ENCODE measurements at regions not wholly inside any gene's neighbourhood (a gene's known extent, or its start where the extent isn't known, plus 50 kb on each side); places are given as distances from the start of the nearest gene placed in this dataset.
"Not testable (repeated sequence)": the region's sequence is repeated elsewhere in the genome, so short reads cannot be mapped to it uniquely, and the experiment has no call there.

DNA sequence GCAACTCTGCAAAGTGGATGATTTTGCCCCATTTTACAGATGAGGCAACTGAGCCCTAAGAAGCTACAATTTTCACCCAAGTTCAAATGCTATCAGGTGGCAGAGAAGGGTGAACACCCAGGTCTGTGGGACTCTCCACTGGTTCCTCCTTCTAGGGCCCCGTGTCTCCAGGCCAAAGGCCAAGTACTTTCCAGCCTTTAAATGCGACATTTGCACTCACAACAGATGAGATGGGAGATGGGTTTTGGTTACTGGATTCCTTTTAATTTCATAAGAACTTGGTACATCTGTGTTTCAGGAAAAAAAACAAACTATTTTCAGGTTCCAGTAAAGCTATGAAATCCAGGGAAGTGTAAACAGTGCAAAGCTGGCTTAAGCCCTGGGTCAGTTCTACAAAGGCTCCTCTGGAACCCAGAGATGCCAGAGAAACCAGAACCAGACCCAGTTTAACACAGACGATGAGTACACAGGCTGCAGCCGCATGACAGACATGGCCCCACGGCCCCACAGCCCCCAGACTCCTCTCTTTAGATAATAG, 361.7 kb downstream of the ANAPC1 start:
- TF ChIP-seq POU2F2 (IDR thresholded peaks at IDR 0.05; ENCODE audit: low read depth, low read length) = no peak
- DNase-seq (ENCODE audit: insufficient read length, low spot score) (no peak), FAIRE-seq (no peak)

DNA sequence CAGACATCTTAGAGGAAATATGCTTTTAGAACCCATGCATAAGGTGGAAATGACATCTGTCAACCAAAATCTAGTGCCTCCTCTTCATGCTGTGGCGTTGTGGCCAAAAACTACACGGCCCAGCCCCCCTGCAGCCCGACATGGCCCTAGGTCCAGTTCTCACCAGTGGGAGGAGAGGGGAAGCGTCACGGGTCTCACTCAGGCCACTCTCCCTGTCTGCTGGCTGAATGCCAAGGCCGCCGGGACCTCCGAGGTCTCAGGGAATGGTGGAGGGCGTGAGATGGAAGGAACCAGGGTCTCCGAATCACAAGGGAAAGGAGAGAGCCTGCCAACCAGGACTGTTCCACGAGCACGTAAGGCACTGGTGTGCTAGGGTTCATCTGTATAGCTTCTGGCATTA, 361.0 kb downstream of the ANAPC1 start:
- DNase-seq (ENCODE audit: insufficient read length, low spot score) (no peak), FAIRE-seq (no peak)
- TF ChIP-seq POLR2AphosphoS5 (IDR thresholded peaks at IDR 0.05; ENCODE audit: low read depth, low read length) (no peak), SPI1 (IDR thresholded peaks at IDR 0.05; ENCODE audit: low read depth, low read length) (no peak), POU2F2 (IDR thresholded peaks at IDR 0.05; ENCODE audit: low read depth, low read length) (no peak), TAF1 (IDR thresholded peaks at IDR 0.05; ENCODE audit: low read depth, low read length) (no peak), PAX5 (IDR thresholded peaks at IDR 0.05; ENCODE audit: insufficient read depth, low read length, severe bottlenecking) (no peak), POLR2A (IDR thresholded peaks at IDR 0.05; ENCODE audit: low read depth, low read length) (no peak)

DNA sequence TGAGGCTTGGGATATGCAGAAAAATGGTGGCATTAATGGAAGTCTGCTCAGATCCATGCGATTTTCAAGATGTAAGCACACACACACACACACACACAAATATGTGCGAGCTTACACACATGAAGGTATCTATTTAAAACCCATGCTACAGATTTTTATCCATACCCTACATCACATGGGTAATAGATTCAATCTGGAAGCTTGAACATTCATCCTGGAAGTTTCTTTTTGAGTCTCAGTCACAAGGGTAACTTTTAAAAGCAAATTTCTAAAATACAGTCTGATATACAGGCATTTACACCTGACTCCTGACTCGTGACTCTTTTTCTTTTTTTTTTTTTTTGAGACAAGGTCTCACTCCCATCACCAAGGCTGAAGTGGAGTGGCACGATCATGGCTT, 359.0 kb downstream of the ANAPC1 start:
- not testable (repeated sequence) for FAIRE-seq; DNase-seq (ENCODE audit: insufficient read length, low spot score)

DNA sequence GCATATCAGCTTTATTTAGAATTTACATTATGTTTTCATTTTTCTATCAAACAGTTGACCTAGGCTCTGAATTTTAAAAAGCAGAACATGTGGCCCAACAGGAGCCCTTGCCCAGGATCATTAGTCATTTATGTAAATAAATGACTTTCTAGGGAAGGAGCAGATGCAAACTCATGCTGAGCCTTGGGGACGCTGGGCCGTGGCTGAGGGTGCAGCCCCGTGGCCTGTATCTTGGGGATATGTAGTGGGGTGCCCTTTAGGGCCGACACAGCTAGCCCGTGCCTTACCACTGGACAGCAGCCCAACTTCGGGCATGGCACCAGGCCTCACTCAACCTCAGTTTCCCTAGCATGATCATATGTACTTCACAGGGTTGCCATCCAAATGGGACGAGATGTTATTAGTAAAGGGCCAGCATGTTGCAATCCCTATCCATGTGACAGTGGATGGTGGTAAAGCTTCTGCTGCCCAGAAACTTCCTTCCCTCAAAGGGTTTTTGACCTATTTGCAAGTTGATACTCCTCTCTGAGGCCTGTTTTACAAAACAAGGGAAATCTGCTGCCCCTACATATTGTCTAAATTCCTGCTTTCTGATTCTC, 357.9 kb downstream of the ANAPC1 start:
- not testable (repeated sequence) for DNase-seq (ENCODE audit: insufficient read length, low spot score); FAIRE-seq

DNA sequence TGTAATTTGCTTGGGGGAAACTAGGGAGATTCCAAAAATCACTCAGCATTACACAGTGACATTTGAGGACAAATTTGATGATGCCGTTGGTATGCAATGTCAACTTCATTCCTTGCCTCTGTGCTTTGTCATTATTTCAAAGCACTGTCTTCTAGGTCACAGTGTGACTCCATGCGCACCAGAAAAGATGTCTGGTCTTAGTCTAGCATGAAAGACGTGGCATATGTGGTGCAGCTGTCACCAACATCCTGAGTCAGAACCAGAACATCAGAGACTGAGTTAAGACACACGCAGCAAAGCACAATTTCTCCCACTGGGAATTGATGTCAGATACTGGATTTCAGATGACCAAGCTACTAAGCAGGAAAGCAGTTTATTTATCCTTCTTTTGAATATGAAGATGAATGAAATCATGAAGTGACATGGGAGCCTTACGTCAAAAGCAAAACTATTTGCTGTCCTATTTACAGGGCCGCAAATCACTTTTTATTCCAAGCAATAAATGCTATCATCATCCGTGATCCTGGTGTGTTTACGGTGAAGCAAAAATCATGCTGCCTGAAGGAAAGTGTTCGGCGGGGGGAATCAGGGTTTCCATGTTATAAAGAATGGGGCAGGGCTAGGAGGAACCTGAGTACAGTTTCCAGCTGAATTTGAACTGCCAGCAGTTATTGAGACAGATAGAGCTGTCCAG, 356.1 kb downstream of the ANAPC1 start:
- not testable (repeated sequence) for FAIRE-seq; DNase-seq (ENCODE audit: insufficient read length, low spot score)

DNA sequence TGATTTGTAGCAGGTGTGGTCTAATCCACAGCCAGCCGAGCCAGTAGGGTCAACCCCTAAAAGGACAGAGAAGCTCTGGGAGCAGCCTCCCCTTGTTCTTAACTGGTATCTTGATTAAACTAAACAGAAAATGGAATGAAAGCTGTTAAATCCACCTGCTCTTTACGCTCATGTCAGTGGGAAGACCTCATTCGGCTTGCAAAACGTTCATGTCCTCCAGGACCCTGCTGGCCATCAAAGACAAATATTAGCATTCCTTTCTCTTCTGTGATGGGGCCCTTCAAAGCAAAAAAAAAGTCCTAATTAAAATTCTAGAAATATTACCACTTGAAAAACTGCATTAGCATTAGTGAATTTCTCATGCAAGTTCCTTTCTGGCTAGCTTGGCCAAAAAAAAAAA, 355.0 kb downstream of the ANAPC1 start:
- not testable (repeated sequence) for FAIRE-seq; DNase-seq (ENCODE audit: insufficient read length, low spot score)

DNA sequence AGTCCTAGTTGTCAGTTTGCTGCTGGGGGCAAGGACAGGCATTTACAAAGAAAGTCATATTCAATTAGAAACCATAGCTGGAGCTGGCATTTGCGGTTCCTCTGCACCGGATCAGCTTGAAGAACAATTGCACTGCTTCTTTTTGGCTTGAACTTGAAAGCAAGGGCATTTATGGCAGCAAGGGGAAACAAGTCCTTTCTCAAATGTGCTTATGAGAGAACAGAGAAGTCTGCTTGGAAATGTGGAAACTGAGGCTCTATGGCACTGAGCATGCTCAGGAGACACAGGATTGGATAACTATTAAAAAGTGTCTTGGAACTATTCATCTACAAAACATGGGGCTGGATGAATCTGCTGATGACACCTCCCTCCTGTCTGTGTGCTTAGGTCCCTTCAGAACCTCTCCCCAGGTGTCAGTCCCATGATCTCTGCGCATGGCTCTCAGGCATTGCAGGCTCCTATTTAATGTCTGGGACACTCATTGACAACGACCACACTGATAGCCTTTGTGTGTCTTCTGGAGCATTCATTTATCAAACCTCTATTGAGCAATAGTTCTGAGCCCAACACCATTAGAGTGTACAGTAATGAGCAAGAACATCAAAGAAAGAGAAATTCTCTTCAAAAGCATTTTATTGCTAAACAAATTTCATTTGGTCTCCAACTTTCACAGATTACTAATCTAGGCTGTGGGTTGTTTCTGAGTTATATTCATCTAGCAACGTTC, 353.6 kb downstream of the ANAPC1 start:
- not testable (repeated sequence) for FAIRE-seq; DNase-seq (ENCODE audit: insufficient read length, low spot score)

DNA sequence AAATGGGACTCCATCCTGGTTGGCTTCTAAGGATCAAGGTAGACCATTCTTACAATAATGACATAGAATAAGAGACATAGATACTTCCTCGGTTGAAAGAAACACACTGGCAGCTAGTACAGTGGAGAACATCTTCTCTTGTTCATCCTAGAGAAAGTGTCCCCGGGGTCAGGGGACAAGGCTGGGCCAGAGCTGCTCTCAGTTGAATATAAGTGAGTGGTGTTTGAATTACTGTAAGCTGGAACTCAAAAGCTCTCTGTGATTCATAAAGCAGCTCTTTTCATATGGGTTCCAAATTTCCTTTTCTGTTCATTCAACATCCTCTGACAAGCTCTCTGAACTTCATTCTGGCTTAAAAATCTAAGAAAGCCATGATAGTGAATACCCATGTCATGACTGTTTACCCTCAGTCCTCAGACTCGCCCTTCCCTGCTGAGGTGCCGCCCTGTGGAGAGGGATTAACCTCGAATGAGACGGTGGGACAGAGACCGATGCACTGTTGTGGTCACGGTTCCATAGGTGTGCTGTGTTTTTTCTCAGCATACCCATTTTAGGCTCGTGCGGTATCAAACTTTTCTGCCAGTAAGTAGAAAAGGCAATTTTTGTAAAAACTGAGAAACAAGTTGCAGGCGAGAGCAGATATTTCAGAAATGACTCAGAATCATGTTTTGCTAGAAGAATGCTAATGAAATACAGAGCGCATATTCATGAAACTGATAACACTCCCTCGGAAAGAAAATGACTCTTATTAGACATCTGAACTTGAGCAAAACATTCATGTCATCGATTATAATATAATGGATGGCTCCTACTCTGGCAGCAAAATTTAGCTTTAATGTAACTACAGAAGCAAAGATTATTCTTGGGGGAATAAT, 351.1 kb downstream of the ANAPC1 start:
- DNase-seq (ENCODE audit: insufficient read length, low spot score); FAIRE-seq: not testable (repeated sequence)

DNA sequence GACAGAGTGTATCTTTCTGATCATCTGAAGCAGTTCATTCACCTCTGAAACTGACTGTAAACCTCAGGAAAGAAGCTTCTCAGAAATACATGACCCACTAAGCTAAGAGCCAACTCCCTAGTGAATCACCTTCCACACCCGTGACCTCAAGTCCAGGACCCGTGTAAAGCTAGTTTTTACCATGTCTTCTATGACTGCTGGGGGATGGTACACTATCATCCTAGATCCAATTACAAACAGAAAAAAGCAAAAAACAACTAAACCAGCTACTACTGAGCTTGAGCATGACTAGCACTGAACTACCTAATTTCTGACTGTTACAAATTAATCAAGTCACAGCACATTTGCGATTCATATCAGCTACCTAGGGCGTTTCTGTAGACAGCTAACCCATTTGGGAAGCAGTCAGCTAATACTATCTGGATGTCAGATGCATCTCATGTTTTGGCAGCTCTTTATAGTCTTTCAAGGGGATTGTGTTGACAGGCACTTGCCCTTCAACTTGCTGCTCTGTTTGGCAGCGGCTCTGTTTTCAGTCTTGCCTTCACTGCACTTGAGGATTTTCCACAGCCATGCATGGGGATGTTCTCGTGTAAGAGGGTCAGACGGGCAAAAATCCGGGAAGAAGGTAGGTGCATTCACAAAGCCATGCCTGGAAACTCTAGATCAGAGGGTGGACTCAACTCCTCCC, 350.3 kb downstream of the ANAPC1 start:
- not testable (repeated sequence) for DNase-seq (ENCODE audit: insufficient read length, low spot score); FAIRE-seq

DNA sequence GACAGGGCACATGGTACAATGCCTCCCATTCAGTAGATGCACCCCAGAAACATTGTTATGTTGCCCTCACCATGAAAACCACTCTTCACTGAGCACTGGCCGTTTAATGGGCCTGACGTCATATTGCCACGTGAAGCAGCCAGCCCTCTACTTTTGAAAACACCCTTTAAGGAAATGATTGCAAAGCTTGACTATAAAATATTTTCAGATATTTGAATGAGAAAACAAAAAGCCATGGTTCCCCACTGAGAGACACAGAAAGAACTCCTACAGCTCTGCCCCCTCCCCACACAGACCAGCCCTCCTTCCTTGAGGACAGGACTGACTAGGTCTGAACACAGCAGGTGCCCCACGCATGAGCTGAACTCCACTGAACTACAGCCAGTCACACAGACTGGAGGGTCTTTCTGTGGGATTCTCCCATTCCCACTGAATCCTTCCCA, 349.1 kb downstream of the ANAPC1 start:
- no peak for FAIRE-seq
- no peak for TF ChIP-seq POU2F2 (IDR thresholded peaks at IDR 0.05; ENCODE audit: low read depth, low read length)
- no peak for TF ChIP-seq SPI1 (IDR thresholded peaks at IDR 0.05; ENCODE audit: low read depth, low read length)
- no peak for TF ChIP-seq POLR2AphosphoS5 (IDR thresholded peaks at IDR 0.05; ENCODE audit: low read depth, low read length)
- no peak for TF ChIP-seq PAX5 (IDR thresholded peaks at IDR 0.05; ENCODE audit: insufficient read depth, low read length, severe bottlenecking)
- TF ChIP-seq TAF1 (IDR thresholded peaks at IDR 0.05; ENCODE audit: low read depth, low read length) = no peak
- TF ChIP-seq POLR2A (IDR thresholded peaks at IDR 0.05; ENCODE audit: low read depth, low read length) = no peak
- no peak for DNase-seq (ENCODE audit: insufficient read length, low spot score)

DNA sequence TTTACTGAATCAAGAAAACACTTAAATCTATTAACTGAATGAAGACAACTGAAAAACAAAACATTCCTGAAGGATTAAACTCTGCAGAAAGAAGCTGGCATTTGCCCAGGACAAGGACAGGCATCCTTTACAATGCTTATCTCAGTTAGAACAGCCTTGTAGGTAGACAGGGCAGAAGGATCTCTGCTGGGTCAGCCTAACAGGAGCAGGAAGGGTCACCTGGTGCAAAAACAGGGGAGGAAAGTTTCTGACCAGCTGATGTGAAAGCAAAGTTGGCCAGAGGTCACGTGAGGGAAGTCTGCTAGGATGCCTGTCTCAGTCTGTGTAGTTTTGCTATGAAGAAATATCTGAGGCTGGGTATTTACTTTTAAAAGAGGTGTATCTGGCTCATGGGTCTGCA, 348.6 kb downstream of the ANAPC1 start:
- DNase-seq (ENCODE audit: insufficient read length, low spot score) (no peak), FAIRE-seq (no peak)
- TF ChIP-seq PAX5 (IDR thresholded peaks at IDR 0.05; ENCODE audit: insufficient read depth, low read length, severe bottlenecking) (no peak), POU2F2 (IDR thresholded peaks at IDR 0.05; ENCODE audit: low read depth, low read length) (no peak), SPI1 (IDR thresholded peaks at IDR 0.05; ENCODE audit: low read depth, low read length) (no peak), POLR2AphosphoS5 (IDR thresholded peaks at IDR 0.05; ENCODE audit: low read depth, low read length) (no peak), TAF1 (IDR thresholded peaks at IDR 0.05; ENCODE audit: low read depth, low read length) (no peak)

Data from GM12891 (cell line).